H1 (cell line): ENCODE measurements at regions not wholly inside any gene's neighbourhood (a gene's known extent, or its start where the extent isn't known, plus 50 kb on each side); places are given as distances from the start of the nearest gene placed in this dataset.

ENCODE experiments used
- CTCF ChIA-PET: fragments of 300-600 bp; sonication (Branson Sonifier 250); formaldehyde crosslinking; loops from one replicate; lab custom pipeline; 2021; ENCODE audit not compliant: partially characterized antibody; lab: Charles Lee
- POLR2A ChIA-PET: fragments of 300-600 bp; sonication (Branson Sonifier 250); formaldehyde crosslinking; loops from one replicate; lab custom pipeline; 2021; ENCODE audit warnings: inconsistent platforms; ENCODE audit not compliant: partially characterized antibody; lab: Charles Lee
- DNase-seq, 2 experiments: peaks; one replicate each; pipeline versions ENCODE4 v3.0.0 to v3.0.0-alpha.2; 2010 to 2022; ENCODE audit warnings: low spot score in 2 of 2, low read depth in 1 of 2, mixed read lengths in 1 of 2
- FAIRE-seq: peaks from 2 replicates; lab custom pipeline; 2011; peaks lifted over from hg19 to GRCh38; lab: Jason Lieb, UNC
- H2AFZ ChIP-seq: 2 replicates; pipeline ENCODE4 v1.8.1; 2012; ENCODE audit warnings: low read length, inconsistent platforms
- H2AK5ac ChIP-seq: 2 replicates; pipeline ENCODE4 v1.6.1; 2013; ENCODE audit warnings: low read depth, low read length
- H2BK120ac ChIP-seq: replicated peaks from 2 replicates; pipeline ENCODE3; 2013; ENCODE audit warnings: low read depth, low read length, inconsistent platforms
- H2BK12ac ChIP-seq: 2 replicates; pipeline ENCODE4 v1.6.1; 2013; ENCODE audit warnings: low read depth, low read length
- H2BK15ac ChIP-seq: 2 replicates; pipeline ENCODE4 v1.6.1; 2013; ENCODE audit warnings: low read length
- H2BK20ac ChIP-seq: 2 replicates; pipeline ENCODE4 v1.6.1; 2013; ENCODE audit warnings: low read length
- H2BK5ac ChIP-seq: 2 replicates; pipeline ENCODE4 v1.6.1; 2013; ENCODE audit warnings: low read depth, low read length
- H3K14ac ChIP-seq: 2 replicates; pipeline ENCODE4 v1.6.1; 2013; ENCODE audit warnings: inconsistent platforms; ENCODE audit not compliant: insufficient read length
- H3K18ac ChIP-seq: 2 replicates; pipeline ENCODE4 v1.6.1; 2013; ENCODE audit warnings: low read length; ENCODE audit errors: extremely low read depth
- H3K23ac ChIP-seq: 2 replicates; pipeline ENCODE4 v1.6.1; 2013; ENCODE audit warnings: inconsistent platforms; ENCODE audit not compliant: insufficient read length
- H3K23me2 ChIP-seq: 2 replicates; pipeline ENCODE4 v1.6.1; 2013; ENCODE audit warnings: low read depth, low read length
- H3K27ac ChIP-seq: 2 replicates; pipeline ENCODE4 v1.6.1; 2011; ENCODE audit warnings: low read depth, low read length, inconsistent platforms
- H3K27me3 ChIP-seq, 4 experiments: replicated peaks in 1 of 4; 1 replicate in 1 of 4; 2 replicates in 3 of 4; pipeline versions ENCODE4 v1.6.1 to v1.8.1; 2011 to 2013; ENCODE audit warnings: low read length in 3 of 4, mild to moderate bottlenecking in 3 of 4, inconsistent platforms in 2 of 4, mixed read lengths in 2 of 4, moderate library complexity in 1 of 4; ENCODE audit not compliant: control insufficient read depth in 3 of 4, insufficient read depth in 3 of 4; ENCODE audit errors: extremely low read depth in 1 of 4
- H3K36me3 ChIP-seq, 4 experiments: 2 replicates each; pipeline versions ENCODE4 v1.6.1 to v1.8.1; 2011 to 2013; ENCODE audit warnings: mild to moderate bottlenecking in 4 of 4, low read length in 3 of 4, moderate library complexity in 2 of 4, control low read depth in 1 of 4, inconsistent platforms in 1 of 4; ENCODE audit not compliant: insufficient read depth in 4 of 4, control insufficient read depth in 2 of 4
- H3K4ac ChIP-seq: replicated peaks from 2 replicates; pipeline ENCODE3; 2013; ENCODE audit warnings: low read length, low read depth, mixed read lengths, inconsistent platforms; ENCODE audit not compliant: insufficient read length
- H3K4me1 ChIP-seq, 4 experiments: replicated peaks in 1 of 4; 1 replicate in 1 of 4; 2 replicates in 3 of 4; pipeline versions ENCODE4 v1.6.1 to v1.8.1; 2011 to 2013; ENCODE audit warnings: low read length in 3 of 4, inconsistent platforms in 2 of 4, mixed read lengths in 1 of 4; ENCODE audit not compliant: insufficient read depth in 4 of 4, control insufficient read depth in 3 of 4
- H3K4me2 ChIP-seq, 2 experiments: 2 replicates each; pipeline versions ENCODE4 v1.6.1 to v1.8.1; 2011 to 2013; ENCODE audit warnings: low read depth in 2 of 2, low read length in 2 of 2, control low read depth in 1 of 2, inconsistent platforms in 1 of 2, mild to moderate bottlenecking in 1 of 2; ENCODE audit not compliant: insufficient read depth in 1 of 2
- H3K4me3 ChIP-seq, 4 experiments: fragments of 200-600, 300-600 bp in 1 of 4; sonication (generic), shearing (Covaris generic), sonication (Bioruptor Twin) in 1 of 4; 2 replicates each; pipeline versions ENCODE4 v1.5.1 to v1.8.1; 2011 to 2016; ENCODE audit warnings: low read length in 4 of 4, low read depth in 3 of 4, control low read depth in 2 of 4, inconsistent platforms in 2 of 4, mild to moderate bottlenecking in 2 of 4, mixed read lengths in 1 of 4, moderate library complexity in 1 of 4; ENCODE audit not compliant: insufficient read depth in 2 of 4; ENCODE audit errors: extremely low read depth in 1 of 4
- H3K56ac ChIP-seq: replicated peaks from 2 replicates; pipeline ENCODE3; 2013; ENCODE audit warnings: low read depth, mild to moderate bottlenecking, mixed read lengths, low read length, inconsistent platforms; ENCODE audit not compliant: insufficient read length
- H3K79me1 ChIP-seq: 2 replicates; pipeline ENCODE4 v1.6.1; 2013; ENCODE audit warnings: low read depth, low read length, control low read depth
- H3K79me2 ChIP-seq, 2 experiments: 2 replicates each; pipeline versions ENCODE4 v1.6.1 to v1.8.1; 2012 to 2013; ENCODE audit warnings: low read length in 2 of 2, mild to moderate bottlenecking in 2 of 2, inconsistent platforms in 1 of 2; ENCODE audit not compliant: insufficient read depth in 2 of 2, control insufficient read depth in 1 of 2
- H3K9ac ChIP-seq, 4 experiments: replicated peaks in 1 of 4; 1 replicate in 1 of 4; 2 replicates in 3 of 4; pipeline versions ENCODE4 v1.6.1 to v1.8.1; 2011 to 2013; ENCODE audit warnings: low read depth in 3 of 4, low read length in 3 of 4, control low read depth in 2 of 4, mild to moderate bottlenecking in 2 of 4, moderate library complexity in 2 of 4, inconsistent platforms in 1 of 4; ENCODE audit errors: extremely low read depth in 1 of 4
- H3K9me3 ChIP-seq, 2 experiments: 2 replicates each; pipeline versions ENCODE4 v1.6.1 to v1.8.1; 2012 to 2013; ENCODE audit warnings: mild to moderate bottlenecking in 2 of 2, moderate library complexity in 2 of 2, control low read depth in 1 of 2, inconsistent platforms in 1 of 2, low read depth in 1 of 2, low read length in 1 of 2, mixed read lengths in 1 of 2; ENCODE audit not compliant: insufficient read depth in 2 of 2
- H4K20me1 ChIP-seq, 2 experiments: replicated peaks in 1 of 2; 2 replicates each; pipeline versions ENCODE3 to v1.8.1; 2011 to 2013; ENCODE audit warnings: inconsistent platforms in 2 of 2, low read length in 2 of 2, mild to moderate bottlenecking in 1 of 2; ENCODE audit not compliant: insufficient read depth in 2 of 2, control insufficient read depth in 1 of 2
- H4K5ac ChIP-seq: 2 replicates; pipeline ENCODE4 v1.6.1; 2013; ENCODE audit warnings: low read length, low read depth, mixed read lengths, inconsistent platforms; ENCODE audit not compliant: insufficient read length
- H4K8ac ChIP-seq: 2 replicates; pipeline ENCODE4 v1.8.0; 2013; ENCODE audit warnings: mild to moderate bottlenecking, moderate library complexity, low read length, inconsistent platforms; ENCODE audit not compliant: insufficient read depth; ENCODE audit errors: extremely low read depth
- H4K91ac ChIP-seq: replicated peaks from 2 replicates; pipeline ENCODE3; 2013; ENCODE audit warnings: low read length, mixed read lengths, inconsistent platforms; ENCODE audit not compliant: insufficient read length
- CEBPB ChIP-seq: IDR thresholded peaks from 2 replicates; pipeline ENCODE4 v1.6.1; 2012; ENCODE audit warnings: low read depth, low read length
- CTBP2 ChIP-seq: IDR thresholded peaks from 2 replicates; pipeline ENCODE4 v1.7.0; 2011; ENCODE audit warnings: borderline replicate concordance, mild to moderate bottlenecking, moderate library complexity, mixed read lengths, low read length; ENCODE audit not compliant: insufficient read depth, insufficient read length
- KDM4A ChIP-seq: IDR thresholded peaks from one replicate; pipeline ENCODE4 v1.7.1; 2012; ENCODE audit warnings: low read depth, mild to moderate bottlenecking, moderate library complexity, low read length, inconsistent platforms; ENCODE audit not compliant: severe bottlenecking
- KDM5A ChIP-seq: fragments of 200-600 bp; IDR thresholded peaks from 2 replicates; pipeline ENCODE4 v1.7.1; 2012; ENCODE audit warnings: mild to moderate bottlenecking, low read length, inconsistent platforms, mixed read lengths
- RAD21 ChIP-seq, 2 experiments: IDR thresholded peaks in 1 of 2; conservative IDR thresholded peaks in 1 of 2; 2 replicates each; pipeline ENCODE4 v1.6.1; 2011; ENCODE audit warnings: low read depth in 2 of 2, low read length in 2 of 2, improper control_type of control experiment in 1 of 2, inconsistent platforms in 1 of 2, mild to moderate bottlenecking in 1 of 2, moderate library complexity in 1 of 2
- SAP30 ChIP-seq: fragments of 300-600 bp; sonication (generic); IDR thresholded peaks from 2 replicates; pipeline ENCODE4 v1.7.1; 2012; ENCODE audit warnings: low read length, moderate library complexity, mild to moderate bottlenecking, inconsistent platforms; ENCODE audit not compliant: insufficient read depth, insufficient replicate concordance
- SUZ12 ChIP-seq: fragments of 200-600 bp; sonication (generic); IDR thresholded peaks from 2 replicates; pipeline ENCODE4 v1.6.1; 2012; ENCODE audit warnings: mild to moderate bottlenecking, inconsistent platforms, low read length, moderate library complexity, mixed read lengths
- TCF12 ChIP-seq: IDR thresholded peaks from 2 replicates; pipeline ENCODE4 v1.6.1; 2011; ENCODE audit warnings: low read depth, mild to moderate bottlenecking, low read length
- USF2 ChIP-seq: IDR thresholded peaks from 2 replicates; pipeline ENCODE4 v1.6.1; 2011; ENCODE audit warnings: low read length, improper control_type of control experiment
- WGBS, 2 experiments: shearing (Covaris generic) in 1 of 2; methylation state at CpG; one replicate each; pipeline versions ENCODE4 v1.1.6 to v1.1.7; 2013 to 2015; ENCODE audit warnings: low lambda C conversion rate in 2 of 2, mixed read lengths in 2 of 2, inconsistent platforms in 1 of 2, low coverage in 1 of 2, missing lambda C conversion rate in 1 of 2; ENCODE audit not compliant: insufficient replicate concordance in 2 of 2, insufficient coverage in 1 of 2, insufficient read length in 1 of 2; ENCODE audit errors: extremely low coverage in 1 of 2, missing lambda C conversion rate in 1 of 2; 5-methylcytosine and 5-hydroxymethylcytosine counted together

GRCh38 chr3:59444676-59445075 lies 394.9 kb upstream of the CFAP20DC start:
- no peak overlapping the region for H4K5ac ChIP-seq
- no peaks in the 10 kb centered on the region for H3K9me3 ChIP-seq
- no peak overlapping the region for H3K14ac ChIP-seq
- no peak overlapping the region for H2BK120ac ChIP-seq
- H2BK20ac ChIP-seq: no peak overlapping the region
- no peak overlapping the region for H4K8ac ChIP-seq
- no peak overlapping the region for H3K4me3 ChIP-seq
- no peak overlapping the region for H3K56ac ChIP-seq
- no peak overlapping the region for H2AK5ac ChIP-seq
- POLR2A ChIA-PET: no interaction called here
- H3K23me2 ChIP-seq: no peaks in the 10 kb centered on the region; the same call in 1 of the 2 replicates
- H3K4me1 ChIP-seq: peaks cover 0 to 2% (median 0%) of the 10 kb centered on the region in 4 experiments; a peak in 1 of 7 replicates
- H4K20me1 ChIP-seq: no peaks in the 10 kb centered on the region
- FAIRE-seq (no peak), DNase-seq (no peak)
- H3K23ac ChIP-seq: no peak overlapping the region
- no peak overlapping the region for H3K4ac ChIP-seq
- no peak overlapping the region for H2BK5ac ChIP-seq
- TF ChIP-seq SAP30 (no peak), KDM5A (no peak), TCF12 (no peak), SUZ12 (no peak), KDM4A (no peak), RAD21 (IDR thresholded peaks at IDR 0.05 in 1 of 2, conservative IDR thresholded peaks at IDR 0.05 in 1 of 2; ENCODE audit: low read depth in 2 of 2, low read length in 2 of 2) (no peak), CTBP2 (no peak), CEBPB (no peak), USF2 (no peak)
- no peak overlapping the region for H3K9ac ChIP-seq
- no peak overlapping the region for H2BK12ac ChIP-seq
- H3K79me1 ChIP-seq: no peaks in the 10 kb centered on the region
- WGBS, 2 experiments: 73% methylated on average over 2 of the region's 2 CpGs; no CpG with 5 or more reads in 1 of the 2 experiments
- no peaks in the 10 kb centered on the region for H3K79me2 ChIP-seq
- H2BK15ac ChIP-seq: no peak overlapping the region
- H3K27ac ChIP-seq: no peak overlapping the region
- no peak overlapping the region for H3K4me2 ChIP-seq
- no peak overlapping the region for H4K91ac ChIP-seq
- H3K18ac ChIP-seq: no peak overlapping the region
- peaks cover 19 to 44% (median 36%) of the 10 kb centered on the region in 4 experiments for H3K27me3 ChIP-seq
- no peak overlapping the region for H2AFZ ChIP-seq
- no peaks in the 10 kb centered on the region for H3K36me3 ChIP-seq
- CTCF ChIA-PET: interaction anchor here (0.5 kb wide), 1 partner anchor 1982 kb away, joined by 3 read pairs; no protein-coding TSS in a partner anchor
